ENCODE measurements at regions not wholly inside any gene's neighbourhood (a gene's known extent, or its start where the extent isn't known, plus 50 kb on each side); places are given as distances from the start of the nearest gene placed in this dataset.

DNA sequence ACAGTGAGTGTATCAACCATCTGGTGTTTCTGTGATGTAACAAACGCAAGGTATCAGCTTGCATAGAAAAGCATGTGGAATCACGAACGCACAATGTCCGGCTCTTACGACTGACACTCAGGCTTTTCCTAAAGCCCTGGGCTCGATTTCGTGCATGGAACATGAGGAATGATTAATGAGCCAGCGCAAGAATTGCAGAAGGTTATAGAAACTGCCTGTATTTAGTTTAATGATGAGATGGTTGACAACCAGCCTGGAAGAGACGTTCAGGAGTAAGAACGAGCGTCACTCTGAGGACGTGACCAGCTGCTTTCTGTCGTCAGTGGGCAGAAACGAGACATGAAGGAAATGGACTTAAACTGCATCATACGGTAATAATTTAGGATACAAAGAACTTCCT is 497.6 kb downstream of the IRX1 start:
- TF ChIP-seq POLR2A (IDR thresholded peaks at IDR 0.05) (no peak), POLR2AphosphoS5 (IDR thresholded peaks at IDR 0.05) (no peak), EP300 (IDR thresholded peaks at IDR 0.05) (no peak)
- TF ChIP-seq, protein P1, sequence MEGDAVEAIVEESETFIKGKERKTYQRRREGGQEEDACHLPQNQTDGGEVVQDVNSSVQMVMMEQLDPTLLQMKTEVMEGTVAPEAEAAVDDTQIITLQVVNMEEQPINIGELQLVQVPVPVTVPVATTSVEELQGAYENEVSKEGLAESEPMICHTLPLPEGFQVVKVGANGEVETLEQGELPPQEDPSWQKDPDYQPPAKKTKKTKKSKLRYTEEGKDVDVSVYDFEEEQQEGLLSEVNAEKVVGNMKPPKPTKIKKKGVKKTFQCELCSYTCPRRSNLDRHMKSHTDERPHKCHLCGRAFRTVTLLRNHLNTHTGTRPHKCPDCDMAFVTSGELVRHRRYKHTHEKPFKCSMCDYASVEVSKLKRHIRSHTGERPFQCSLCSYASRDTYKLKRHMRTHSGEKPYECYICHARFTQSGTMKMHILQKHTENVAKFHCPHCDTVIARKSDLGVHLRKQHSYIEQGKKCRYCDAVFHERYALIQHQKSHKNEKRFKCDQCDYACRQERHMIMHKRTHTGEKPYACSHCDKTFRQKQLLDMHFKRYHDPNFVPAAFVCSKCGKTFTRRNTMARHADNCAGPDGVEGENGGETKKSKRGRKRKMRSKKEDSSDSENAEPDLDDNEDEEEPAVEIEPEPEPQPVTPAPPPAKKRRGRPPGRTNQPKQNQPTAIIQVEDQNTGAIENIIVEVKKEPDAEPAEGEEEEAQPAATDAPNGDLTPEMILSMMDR (IDR thresholded peaks at IDR 0.05) = no peak
- H3K4me3 ChIP-seq = no peak overlapping the region
- intact Hi-C loops (cut with DNase I; ENCODE audit: low total_unique reads) = no loop called here
- H3K9me3 ChIP-seq = peaks cover 0 to 12% (median 0%) of the 10 kb centered on the region in 4 donors
- H3K36me3 ChIP-seq = no peaks in the 10 kb centered on the region
- 60 to 89% (median 82%) methylated on average over 15 of the region's 15 CpGs for WGBS, 5 donors
- no peak for DNase-seq
- H3K27me3 ChIP-seq = no peaks in the 10 kb centered on the region
- no peaks in the 10 kb centered on the region for H3K4me1 ChIP-seq
- H3K27ac ChIP-seq = no peak overlapping the region

DNA sequence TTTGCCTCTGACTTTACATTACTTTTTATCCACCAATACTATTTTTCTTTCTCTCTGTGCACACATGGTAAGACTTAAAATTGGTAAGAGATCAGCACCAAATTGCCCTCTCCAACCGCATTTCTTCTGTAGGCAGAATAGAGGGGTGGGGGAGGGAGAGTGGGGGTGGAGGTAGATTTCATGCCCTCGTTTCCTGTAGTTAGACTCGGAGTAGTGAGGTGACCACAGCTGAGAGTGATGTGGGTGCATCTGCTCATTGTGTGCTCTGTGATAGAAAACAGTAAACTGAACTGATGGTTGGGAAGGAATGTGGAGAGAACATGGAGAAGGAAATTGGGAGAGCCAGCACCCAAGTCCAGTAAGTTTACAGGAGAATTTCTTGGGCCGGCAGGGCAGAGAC is 498.3 kb downstream of the IRX1 start:
- Histone ChIP-seq H3K9me3 (peaks cover 0 to 7% (median 0%) of the 10 kb centered on the region in 4 donors), H3K4me3 (no peak overlapping the region), H3K36me3 (no peaks in the 10 kb centered on the region), H3K27me3 (no peaks in the 10 kb centered on the region), H3K27ac (no peak overlapping the region), H3K4me1 (no peaks in the 10 kb centered on the region)
- no peak for TF ChIP-seq POLR2AphosphoS5 (IDR thresholded peaks at IDR 0.05)
- TF ChIP-seq, protein P1 (IDR thresholded peaks at IDR 0.05) = no peak
- no peak for TF ChIP-seq EP300 (IDR thresholded peaks at IDR 0.05)
- TF ChIP-seq POLR2A (IDR thresholded peaks at IDR 0.05) = no peak
- intact Hi-C loops (cut with DNase I; ENCODE audit: low total_unique reads) = no loop called here
- no peak for DNase-seq
- WGBS, 5 donors = 73 to 82% (median 76%) methylated on average over 4 of the region's 4 CpGs

DNA sequence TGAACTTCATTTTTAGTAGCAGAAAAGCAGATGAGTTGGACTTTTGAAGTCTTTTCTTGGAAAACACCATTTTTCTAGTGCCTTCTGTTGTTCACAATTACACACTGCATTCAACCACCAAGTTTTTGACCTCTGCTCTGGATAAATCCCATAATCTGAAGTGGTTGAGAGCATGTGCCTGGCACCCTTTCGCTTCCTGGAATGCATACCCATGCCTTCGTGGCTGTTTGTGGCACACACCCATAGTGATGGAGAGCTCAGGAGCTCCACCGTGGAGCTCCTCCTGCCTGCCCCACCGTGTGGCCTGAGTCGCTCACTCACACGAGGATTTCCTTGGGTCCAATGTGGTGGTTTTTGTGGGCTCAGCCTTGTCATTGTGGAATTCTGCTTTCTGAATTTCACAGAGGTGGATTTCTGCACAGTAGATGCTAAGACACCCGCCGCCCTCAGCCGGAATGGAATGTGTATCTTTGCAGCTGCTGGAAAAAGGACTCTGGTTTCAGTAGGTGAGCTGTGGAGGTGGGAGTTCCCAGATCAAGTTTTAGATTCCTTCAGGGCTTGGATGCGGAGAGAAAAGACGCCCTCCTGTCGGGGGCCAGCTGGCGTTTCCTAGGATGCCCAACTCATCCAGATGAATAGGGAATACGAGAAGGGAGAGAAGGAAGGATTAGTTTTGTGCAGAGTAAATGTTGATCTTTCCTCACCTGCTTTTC is 500.4 kb downstream of the IRX1 start:
- Histone ChIP-seq H3K36me3 (no peaks in the 10 kb centered on the region), H3K4me1 (no peaks in the 10 kb centered on the region), H3K27me3 (no peaks in the 10 kb centered on the region), H3K9me3 (peaks cover 0 to 4% (median 0%) of the 10 kb centered on the region in 4 donors), H3K27ac (no peak overlapping the region), H3K4me3 (no peak overlapping the region)
- DNase-seq = no peak
- 61 to 75% (median 70%) methylated on average over 14 of the region's 14 CpGs for WGBS, 5 donors
- no peak for TF ChIP-seq EP300 (IDR thresholded peaks at IDR 0.05)
- TF ChIP-seq POLR2AphosphoS5 (IDR thresholded peaks at IDR 0.05) = no peak
- no peak for TF ChIP-seq POLR2A (IDR thresholded peaks at IDR 0.05)
- TF ChIP-seq, protein P1 (IDR thresholded peaks at IDR 0.05) = no peak
- intact Hi-C loops (cut with DNase I; ENCODE audit: low total_unique reads) = no loop called here

DNA sequence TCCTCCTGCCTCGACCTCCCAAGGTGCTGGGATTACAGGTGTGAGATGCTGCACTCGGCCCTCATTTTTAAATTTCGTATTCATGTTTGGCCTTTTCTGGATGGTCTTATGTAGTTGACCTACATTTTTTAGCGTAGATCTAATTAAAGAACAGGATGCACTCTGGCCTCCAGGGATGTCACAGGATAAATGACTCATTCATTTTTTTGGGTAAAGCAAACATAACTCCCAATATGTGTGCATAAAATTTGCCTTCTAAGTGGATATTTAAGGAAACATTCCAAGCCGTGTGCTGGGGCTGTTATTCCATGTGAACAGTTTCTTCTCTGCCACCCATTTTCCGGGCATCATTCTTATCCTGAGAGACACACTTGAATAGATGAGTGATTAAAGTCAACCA is 501.6 kb downstream of the IRX1 start:
- Histone ChIP-seq H3K4me1 (no peaks in the 10 kb centered on the region), H3K27me3 (no peaks in the 10 kb centered on the region), H3K27ac (no peak overlapping the region), H3K4me3 (no peak overlapping the region), H3K9me3 (peaks cover 0 to 4% (median 0%) of the 10 kb centered on the region in 4 donors), H3K36me3 (no peaks in the 10 kb centered on the region)
- TF ChIP-seq POLR2AphosphoS5 (IDR thresholded peaks at IDR 0.05) (no peak), POLR2A (IDR thresholded peaks at IDR 0.05) (no peak), EP300 (IDR thresholded peaks at IDR 0.05) (no peak)
- TF ChIP-seq, protein P1 (IDR thresholded peaks at IDR 0.05) = no peak
- no peak for DNase-seq
- WGBS, 5 donors = 71 to 82% (median 80%) methylated on average over 6 of the region's 6 CpGs
- intact Hi-C loops (cut with DNase I; ENCODE audit: low total_unique reads) = no loop called here
